ENCODE measurements at regions not wholly inside any gene's neighbourhood (a gene's known extent, or its start where the extent isn't known, plus 50 kb on each side); places are given as distances from the start of the nearest gene placed in this dataset.
"Not testable (repeated sequence)": the region's sequence is repeated elsewhere in the genome, so short reads cannot be mapped to it uniquely, and the experiment has no call there.

DNA sequence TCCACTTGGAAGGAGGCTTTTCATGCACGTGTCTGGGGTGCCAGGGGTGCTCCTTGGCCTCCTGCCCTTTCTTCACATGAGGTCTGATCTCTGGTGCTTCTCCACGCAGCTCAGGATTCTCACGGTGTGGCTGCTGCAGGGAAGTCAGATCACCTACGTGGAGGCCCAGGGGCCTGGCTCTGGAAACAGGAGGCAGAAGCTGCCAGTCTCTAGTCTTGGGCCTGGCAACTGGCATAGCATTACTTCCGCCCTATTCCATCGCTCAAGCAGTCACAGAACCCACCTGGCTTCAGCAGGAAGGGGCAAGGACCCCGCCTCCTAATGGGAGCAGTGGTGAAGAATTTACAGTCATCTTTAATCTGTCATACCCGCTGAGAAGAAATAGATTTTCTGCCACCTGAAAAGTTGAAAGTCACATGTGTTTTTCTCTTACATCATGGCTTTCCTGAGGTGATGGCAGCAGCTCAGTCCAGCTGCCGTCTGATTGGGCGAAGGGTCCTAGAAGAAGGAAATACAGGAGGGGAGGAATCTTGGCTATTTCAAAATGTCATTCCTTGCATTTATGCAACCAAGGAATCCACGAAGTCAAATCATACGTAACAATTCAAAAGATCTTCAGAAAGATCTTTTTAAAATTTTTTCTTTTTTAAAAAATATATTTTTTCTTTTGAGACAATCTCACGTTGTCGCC, 50.1 kb upstream of the DKK3 start:
- DNase-seq: no peak
- no peaks in the 10 kb centered on the region for H3K9me2 ChIP-seq (ENCODE audit: insufficient read depth)
- no peaks in the 10 kb centered on the region; the same call in 1 of the 2 replicates for H3K4me1 ChIP-seq (ENCODE audit: insufficient read depth)
- no peaks in the 10 kb centered on the region for H3K27me3 ChIP-seq (replicated peaks; ENCODE audit: insufficient read depth)
- no peak overlapping the region for H2AFZ ChIP-seq
- 76 to 77% methylated on average over 14 of the region's 14 CpGs for WGBS, 2 experiments (ENCODE audit: low coverage in 1 of 2, low lambda C conversion rate in 2 of 2, missing lambda C conversion rate in 2 of 2)
- in situ Hi-C loops (cut with MboI): loop anchor here (25.0 kb wide), 1 partner anchor 179 kb away; no protein-coding TSS in a partner anchor
- H3K27ac ChIP-seq: no peak overlapping the region
- no peaks in the 10 kb centered on the region for H3F3A ChIP-seq (ENCODE audit: insufficient read depth)
- H3K9me3 ChIP-seq (ENCODE audit: low read depth): no peaks in the 10 kb centered on the region
- H3K4me2 ChIP-seq (ENCODE audit: unreplicated experiment): no peak overlapping the region
- TF ChIP-seq EZH2 (IDR thresholded peaks at IDR 0.05; ENCODE audit: insufficient read depth, poor library complexity, severe bottlenecking) (no peak), EZH2phosphoT487 (IDR thresholded peaks at IDR 0.05; ENCODE audit: insufficient read depth, low read depth) (no peak)
- H3K4me3 ChIP-seq: no peak overlapping the region
- no peaks in the 10 kb centered on the region for H4K20me1 ChIP-seq (ENCODE audit: insufficient read depth)
- no peak overlapping the region for H3K9ac ChIP-seq
- H3K36me3 ChIP-seq (ENCODE audit: low read depth): no peaks in the 10 kb centered on the region
- H3K79me2 ChIP-seq (ENCODE audit: insufficient read depth): no peaks in the 10 kb centered on the region

DNA sequence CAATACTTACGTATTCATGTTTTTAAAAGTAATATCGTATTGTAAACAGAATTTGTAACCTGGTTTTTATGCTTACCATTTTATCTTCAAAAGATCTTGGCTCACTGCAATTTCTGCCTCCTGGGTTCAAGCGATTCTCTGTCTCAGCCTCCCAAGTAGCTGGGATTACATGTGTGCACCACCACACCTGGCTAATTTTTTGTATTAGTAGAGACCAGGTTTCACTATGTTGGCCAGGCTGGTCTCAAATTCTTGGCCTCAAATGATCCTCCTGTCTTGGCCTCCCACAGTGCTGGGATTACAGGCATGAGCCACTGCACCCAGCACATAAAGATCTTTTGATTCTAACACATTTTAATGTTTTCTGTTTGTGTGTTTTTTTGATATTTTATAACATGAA, 50.7 kb upstream of the DKK3 start:
- in situ Hi-C loops (cut with MboI): loop anchor here (25.0 kb wide), 1 partner anchor 178 kb away; no protein-coding TSS in a partner anchor
- 97 to 98% methylated on average over 3 of the region's 3 CpGs for WGBS, 2 experiments (ENCODE audit: low coverage in 1 of 2, low lambda C conversion rate in 2 of 2, missing lambda C conversion rate in 2 of 2)
- H4K20me1 ChIP-seq (ENCODE audit: insufficient read depth); H3K9me3 ChIP-seq (ENCODE audit: low read depth); H3K4me3 ChIP-seq; H2AFZ ChIP-seq; H3K27ac ChIP-seq; H3K36me3 ChIP-seq (ENCODE audit: low read depth); H3K79me2 ChIP-seq (ENCODE audit: insufficient read depth); H3K27me3 ChIP-seq (replicated peaks; ENCODE audit: insufficient read depth); DNase-seq; H3K4me2 ChIP-seq (ENCODE audit: unreplicated experiment); H3K9me2 ChIP-seq (ENCODE audit: insufficient read depth); H3K9ac ChIP-seq; H3F3A ChIP-seq (ENCODE audit: insufficient read depth); H3K4me1 ChIP-seq (ENCODE audit: insufficient read depth): not testable (repeated sequence)

DNA sequence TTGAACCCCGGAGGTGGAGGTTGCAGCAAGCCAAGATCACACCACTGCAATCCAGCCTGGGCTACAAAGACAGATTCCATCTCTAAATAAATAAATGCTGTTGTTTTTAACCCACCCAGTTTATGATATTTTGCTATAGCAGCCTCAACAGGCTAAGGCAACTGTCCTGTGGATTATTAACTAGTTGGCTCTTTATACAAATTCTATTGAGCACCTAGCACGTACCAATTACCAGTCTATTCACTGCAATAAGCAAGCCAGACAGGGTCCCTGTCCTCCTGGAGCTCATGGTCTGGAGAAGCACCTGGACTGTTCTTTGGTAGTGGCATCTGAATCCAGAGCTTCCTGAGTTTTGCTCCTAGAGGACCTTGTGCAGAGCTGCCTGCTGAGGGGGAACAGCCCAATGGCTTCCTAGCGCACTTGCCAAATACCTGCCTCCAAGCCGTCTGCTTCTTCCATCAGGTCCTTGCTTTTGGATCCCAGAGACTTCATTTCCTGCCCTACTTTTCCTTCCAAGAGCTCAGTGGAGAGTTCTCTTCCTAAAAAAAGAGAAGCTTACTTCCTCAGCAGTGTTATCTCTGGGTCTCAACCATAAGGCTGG, 49.9 kb upstream of the MICAL2 start:
- WGBS, 2 experiments (ENCODE audit: low coverage in 1 of 2, low lambda C conversion rate in 2 of 2, missing lambda C conversion rate in 2 of 2): 97% methylated on average over 4 of the region's 4 CpGs
- Histone ChIP-seq H3K27me3 (replicated peaks; ENCODE audit: insufficient read depth) (no peaks in the 10 kb centered on the region), H3K36me3 (ENCODE audit: low read depth) (no peaks in the 10 kb centered on the region), H4K20me1 (ENCODE audit: insufficient read depth) (no peaks in the 10 kb centered on the region), H3K9me2 (ENCODE audit: insufficient read depth) (no peaks in the 10 kb centered on the region), H3K4me1 (ENCODE audit: insufficient read depth) (no peaks in the 10 kb centered on the region), H3F3A (ENCODE audit: insufficient read depth) (no peaks in the 10 kb centered on the region), H3K9me3 (ENCODE audit: low read depth) (no peaks in the 10 kb centered on the region), H3K9ac (no peak overlapping the region), H3K79me2 (ENCODE audit: insufficient read depth) (no peaks in the 10 kb centered on the region), H3K27ac (no peak overlapping the region), H2AFZ (no peak overlapping the region), H3K4me2 (ENCODE audit: unreplicated experiment) (no peak overlapping the region), H3K4me3 (no peak overlapping the region)
- in situ Hi-C loops (cut with MboI): loop anchor here (25.0 kb wide), 1 partner anchor 177 kb away; no protein-coding TSS in a partner anchor
- no peak for DNase-seq
- TF ChIP-seq EZH2 (IDR thresholded peaks at IDR 0.05; ENCODE audit: insufficient read depth, poor library complexity, severe bottlenecking) (no peak), EZH2phosphoT487 (IDR thresholded peaks at IDR 0.05; ENCODE audit: insufficient read depth, low read depth) (no peak)
